HCT116 (cell line): ENCODE measurements at regions not wholly inside any gene's neighbourhood (a gene's known extent, or its start where the extent isn't known, plus 50 kb on each side); places are given as distances from the start of the nearest gene placed in this dataset.

Experiments
- ATAC-seq: fragments of 200-7000 bp; cut with Tn5 transposase; 2 replicates; pipeline ENCODE4 v1.9.1; 2020; ENCODE audit warnings: mild to moderate bottlenecking, moderate library complexity
- BruUV-seq: library from RNA; stranded (reverse); fragments of 400-500 nt; replicated peaks from 2 replicates; lab custom pipeline; 2021; lab: Mats Ljungman, UMichigan
- CTCF ChIA-PET: fragments of 300-600 bp; sonication (Branson Sonifier 250); formaldehyde crosslinking; loops from one replicate; lab custom pipeline; 2021; ENCODE audit warnings: antibody characterized with exemption; lab: Charles Lee
- POLR2A ChIA-PET: fragments of 300-600, 350-600 bp; sonication (Branson Sonifier 250); formaldehyde crosslinking; loops from one replicate; lab custom pipeline; 2021; ENCODE audit warnings: antibody characterized with exemption; lab: Charles Lee
- RAD21 ChIA-PET, 2 experiments: fragments of 300-600 bp; sonication (Branson Sonifier 250); formaldehyde crosslinking; loops; one replicate each; lab custom pipeline; 2023; ENCODE audit warnings: low total read pairs in 2 of 2; ENCODE audit not compliant: uncharacterized antibody in 2 of 2, unreplicated experiment in 2 of 2, low non-redundant PET in 1 of 2; lab: Charles Lee
- DNase-seq: peaks from one replicate; pipeline ENCODE4 v3.0.0-alpha.2; 2010; ENCODE audit warnings: low read depth, low spot score
- H2AFZ ChIP-seq: fragments of 200-600 bp; shearing (Covaris generic), sonication (generic); 2 replicates; pipeline ENCODE4 v1.6.1; 2017; ENCODE audit warnings: low read depth, mixed run types, mixed read lengths, antibody characterized with exemption, low read length; ENCODE audit not compliant: poor library complexity, severe bottlenecking
- H3K27ac ChIP-seq: 2 replicates; pipeline ENCODE4 v1.5.1; 2012; ENCODE audit warnings: low read depth, low read length
- H3K27me3 ChIP-seq: fragments of 200-600 bp; sonication (generic); 2 replicates; pipeline ENCODE4 v1.6.1; 2016; ENCODE audit warnings: mixed run types, low read length, mixed read lengths; ENCODE audit not compliant: insufficient read depth
- H3K36me3 ChIP-seq, 2 experiments: fragments of 200-500 bp in 1 of 2; fragments of 200-600 bp in 1 of 2; sonication (Bioruptor generic) in 1 of 2; sonication (generic) in 1 of 2; 2 replicates each; pipeline versions ENCODE4 v1.5.1 to v1.6.1; 2014 to 2016; ENCODE audit warnings: low read length in 2 of 2, inconsistent platforms in 1 of 2, mixed read lengths in 1 of 2, mixed run types in 1 of 2; ENCODE audit not compliant: insufficient read depth in 2 of 2, control insufficient read depth in 1 of 2
- H3K4me1 ChIP-seq, 2 experiments: fragments of 200-600 bp in 1 of 2; sonication (generic) in 1 of 2; 2 replicates each; pipeline versions ENCODE4 v1.5.1 to v1.6.1; 2012 to 2017; ENCODE audit warnings: low read length in 2 of 2, inconsistent platforms in 1 of 2, mild to moderate bottlenecking in 1 of 2, mixed read lengths in 1 of 2, mixed run types in 1 of 2, moderate library complexity in 1 of 2; ENCODE audit not compliant: insufficient read depth in 2 of 2, control insufficient read depth in 1 of 2
- H3K4me2 ChIP-seq: fragments of 200-600 bp; sonication (generic); 2 replicates; pipeline ENCODE4 v1.6.1; 2017; ENCODE audit warnings: mixed run types, low read length, mixed read lengths
- H3K4me3 ChIP-seq, 2 experiments: fragments of 200-600 bp in 1 of 2; sonication (generic) in 1 of 2; replicated peaks in 1 of 2; 2 replicates each; pipeline ENCODE4 v1.5.1; 2011 to 2016; ENCODE audit warnings: low read length in 2 of 2, control low read depth in 1 of 2, low read depth in 1 of 2, mild to moderate bottlenecking in 1 of 2, mixed read lengths in 1 of 2, mixed run types in 1 of 2
- H3K79me2 ChIP-seq: fragments of 200-600 bp; sonication (generic); 2 replicates; pipeline ENCODE4 v1.6.1; 2017; ENCODE audit warnings: mild to moderate bottlenecking, mixed run types, low read length, moderate library complexity, mixed read lengths; ENCODE audit not compliant: insufficient read depth
- H3K9ac ChIP-seq: fragments of 200-600 bp; sonication (generic); 2 replicates; pipeline ENCODE4 v1.6.1; 2016; ENCODE audit warnings: low read length, mixed read lengths
- H3K9me2 ChIP-seq: fragments of 200-600 bp; sonication (generic), shearing (Covaris generic); 2 replicates; pipeline ENCODE4 v1.6.1; 2017; ENCODE audit warnings: mixed run types, mild to moderate bottlenecking, moderate library complexity; ENCODE audit not compliant: insufficient read depth
- H3K9me3 ChIP-seq, 2 experiments: fragments of 200-500 bp in 1 of 2; fragments of 200-600 bp in 1 of 2; sonication (Bioruptor generic) in 1 of 2; sonication (generic) in 1 of 2; 2 replicates each; pipeline ENCODE4 v1.6.1; 2014 to 2017; ENCODE audit warnings: low read length in 2 of 2, mixed read lengths in 2 of 2, inconsistent platforms in 1 of 2, low read depth in 1 of 2, mild to moderate bottlenecking in 1 of 2, mixed run types in 1 of 2, moderate library complexity in 1 of 2; ENCODE audit not compliant: control insufficient read depth in 1 of 2, insufficient read depth in 1 of 2
- H4K20me1 ChIP-seq: fragments of 200-600 bp; sonication (generic), shearing (Covaris generic); 2 replicates; pipeline ENCODE4 v1.6.1; 2017; ENCODE audit warnings: mixed run types, mild to moderate bottlenecking, moderate library complexity; ENCODE audit not compliant: insufficient read depth
- CBX3 ChIP-seq: IDR thresholded peaks from 2 replicates; pipeline ENCODE4 v1.6.1; 2012; ENCODE audit warnings: low read depth
- CEBPB ChIP-seq: IDR thresholded peaks from 2 replicates; pipeline ENCODE4 v1.6.1; 2012; ENCODE audit warnings: low read depth
- EGR1 ChIP-seq: IDR thresholded peaks from 2 replicates; pipeline ENCODE4 v1.6.1; 2012; ENCODE audit warnings: low read depth
- EZH2phosphoT487 ChIP-seq: fragments of 200-600 bp; IDR thresholded peaks from 2 replicates; pipeline ENCODE4 v1.6.1; 2018; ENCODE audit warnings: antibody characterized with exemption, borderline replicate concordance
- JUND ChIP-seq: IDR thresholded peaks from 2 replicates; pipeline ENCODE4 v1.6.1; 2012
- POLR2A ChIP-seq: IDR thresholded peaks from 2 replicates; pipeline ENCODE4 v1.7.0; 2011; ENCODE audit warnings: borderline replicate concordance; ENCODE audit not compliant: insufficient read depth, insufficient read length; ENCODE audit errors: extremely low read depth
- SIN3A ChIP-seq: IDR thresholded peaks from 2 replicates; pipeline ENCODE4 v1.6.1; 2012; ENCODE audit warnings: low read depth
- SP1 ChIP-seq: IDR thresholded peaks from 2 replicates; pipeline ENCODE4 v1.6.1; 2012; ENCODE audit warnings: low read depth
- SRF ChIP-seq: IDR thresholded peaks from 2 replicates; pipeline ENCODE4 v1.6.1; 2012; ENCODE audit warnings: low read depth
- TCF7L2 ChIP-seq: IDR thresholded peaks from 2 replicates; pipeline ENCODE4 v1.7.0; 2011; ENCODE audit warnings: borderline replicate concordance, inconsistent platforms; ENCODE audit not compliant: insufficient read depth, insufficient read length; ENCODE audit errors: extremely low read depth
- YY1 ChIP-seq: IDR thresholded peaks from 2 replicates; pipeline ENCODE4 v1.6.1; 2011; ENCODE audit warnings: low read length, low read depth, moderate library complexity, mild to moderate bottlenecking; ENCODE audit not compliant: insufficient replicate concordance; ENCODE audit errors: extremely low read depth
- ZFX ChIP-seq: fragments of 450-650 bp; IDR thresholded peaks from 2 replicates; pipeline ENCODE4 v1.6.1; 2017
- ZNF274 ChIP-seq: fragments of 200-500 bp; sonication (Bioruptor generic); IDR thresholded peaks from 2 replicates; pipeline ENCODE4 v1.6.1; 2014; ENCODE audit warnings: mild to moderate bottlenecking, low read depth, low read length, inconsistent platforms
- intact Hi-C: fragments of 100-400 bp; cut with micrococcal nuclease; formaldehyde crosslinking; loops from 2 replicates; pipeline ENCODE4 v1.10.0; 2022
- TF ChIP-seq, protein P1 (sequence below): IDR thresholded peaks from 2 replicates; pipeline ENCODE4 v1.6.1; 2012
- TF ChIP-seq, protein P2 (sequence below): IDR thresholded peaks from 2 replicates; pipeline ENCODE4 v1.6.1; 2012
- TF ChIP-seq, protein P3 (sequence below): IDR thresholded peaks from 2 replicates; pipeline ENCODE4 v1.6.1; 2012; ENCODE audit warnings: low read depth
- TF ChIP-seq, protein P4 (sequence below), 3 experiments: fragments of 200-600 bp in 1 of 3; sonication (generic) in 1 of 3; IDR thresholded peaks in 2 of 3; conservative IDR thresholded peaks in 1 of 3; 2 replicates each; pipeline ENCODE4 v1.5.1; 2012 to 2017; ENCODE audit warnings: low read depth in 2 of 3, low read length in 2 of 3, antibody characterized with exemption in 1 of 3, borderline replicate concordance in 1 of 3, control low read depth in 1 of 3, mild to moderate bottlenecking in 1 of 3, mixed read lengths in 1 of 3, mixed run types in 1 of 3, moderate library complexity in 1 of 3; ENCODE audit not compliant: insufficient read depth in 1 of 3

DNA sequence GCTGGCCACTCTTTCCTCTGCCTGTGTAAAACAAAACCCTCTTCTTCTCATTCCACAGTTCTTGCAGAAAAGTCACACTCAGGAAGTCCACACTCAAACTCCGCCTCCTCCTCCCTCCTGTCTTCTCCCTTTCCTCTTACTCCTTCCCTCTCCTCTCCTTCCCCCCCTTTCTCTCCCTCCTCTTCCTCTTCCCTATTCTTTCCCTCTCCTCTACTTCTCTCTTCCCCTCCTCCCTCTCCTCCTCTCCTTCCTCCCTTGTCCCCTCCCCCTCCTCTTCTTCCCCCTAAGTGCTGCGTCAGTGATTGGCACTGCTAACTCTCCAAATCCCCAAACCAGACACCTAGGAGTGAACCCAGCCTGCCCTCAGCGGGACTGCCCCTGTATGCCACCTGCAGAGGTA lies 67.0 kb downstream of the ZNF467 start:
- Histone ChIP-seq H3K27ac (no peak overlapping the region), H3K9me2 (no peaks in the 10 kb centered on the region), H3K27me3 (no peaks in the 10 kb centered on the region), H3K4me1 (no peaks in the 10 kb centered on the region), H3K9me3 (peaks cover 0 to 5% of the 10 kb centered on the region in 2 experiments; a peak in 2 of 4 replicates), H3K4me2 (no peak overlapping the region), H2AFZ (no peak overlapping the region), H3K4me3 (no peak overlapping the region), H3K36me3 (no peaks in the 10 kb centered on the region), H4K20me1 (no peaks in the 10 kb centered on the region), H3K79me2 (no peaks in the 10 kb centered on the region), H3K9ac (no peak overlapping the region)
- ChIA-PET RAD21 (interaction anchor here in 1 of 2 experiments (1.8 kb wide), 1 partner anchor 44 kb away, joined by 6 read pairs; no protein-coding TSS in a partner anchor), CTCF (no interaction called here), POLR2A (no interaction called here)
- intact Hi-C loops, result no loop called here
- BruUV-seq, result no TSS peak
- DNase-seq (no peak), ATAC-seq (no peak)
- TF ChIP-seq POLR2A (no peak), EGR1 (no peak), SIN3A (no peak), EZH2phosphoT487 (no peak), JUND (no peak), ZFX (no peak), CEBPB (no peak), ZNF274 (no peak), TCF7L2 (no peak)
- TF ChIP-seq, protein P1, sequence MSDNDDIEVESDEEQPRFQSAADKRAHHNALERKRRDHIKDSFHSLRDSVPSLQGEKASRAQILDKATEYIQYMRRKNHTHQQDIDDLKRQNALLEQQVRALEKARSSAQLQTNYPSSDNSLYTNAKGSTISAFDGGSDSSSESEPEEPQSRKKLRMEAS, result no peak
- TF ChIP-seq, protein P2, sequence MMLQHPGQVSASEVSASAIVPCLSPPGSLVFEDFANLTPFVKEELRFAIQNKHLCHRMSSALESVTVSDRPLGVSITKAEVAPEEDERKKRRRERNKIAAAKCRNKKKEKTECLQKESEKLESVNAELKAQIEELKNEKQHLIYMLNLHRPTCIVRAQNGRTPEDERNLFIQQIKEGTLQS, result no peak

DNA sequence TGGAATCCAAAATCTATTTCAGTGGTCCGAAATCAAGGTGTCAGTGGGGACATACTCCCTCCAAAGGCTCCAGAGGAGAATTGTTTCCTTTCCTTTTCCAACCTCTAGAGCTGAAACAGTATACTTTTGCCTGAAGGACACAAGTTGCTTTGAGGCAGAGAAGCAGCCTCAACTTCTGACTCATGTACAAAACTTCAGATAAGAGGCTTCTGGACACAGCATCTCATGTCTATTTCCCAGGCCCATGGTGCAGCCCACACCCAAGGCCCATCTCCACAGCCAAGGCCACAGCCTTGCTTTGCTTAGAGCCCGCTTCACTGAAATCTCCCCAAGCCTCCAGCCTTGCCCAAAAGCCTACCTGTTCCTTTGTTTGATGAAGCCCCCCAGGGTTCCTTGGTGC lies 68.9 kb downstream of the ZNF467 start:
- POLR2A ChIA-PET, result no interaction called here
- Histone ChIP-seq H3K4me2 (no peak overlapping the region), H3K9me3 (no peaks in the 10 kb centered on the region; a peak in 1 of 4 replicates), H4K20me1 (no peaks in the 10 kb centered on the region), H3K36me3 (no peaks in the 10 kb centered on the region), H3K4me1 (no peaks in the 10 kb centered on the region), H3K4me3 (no peak overlapping the region), H2AFZ (no peak overlapping the region), H3K9ac (no peak overlapping the region), H3K79me2 (no peaks in the 10 kb centered on the region), H3K27ac (no peak overlapping the region), H3K27me3 (no peaks in the 10 kb centered on the region), H3K9me2 (no peaks in the 10 kb centered on the region)
- ATAC-seq (no peak), DNase-seq (no peak)
- RAD21 ChIA-PET, result interaction anchor here (1.0 to 1.6 kb wide), 3 partner anchors 38 to 42 kb away, joined by 3 to 9 read pairs (median 5); no protein-coding TSS in a partner anchor
- intact Hi-C loops, result loop anchor here (5.0 kb wide), 1 partner anchor 42 kb away; no protein-coding TSS in a partner anchor
- BruUV-seq, result no TSS peak
- CTCF ChIA-PET, result interaction anchor here (0.9 to 2.6 kb wide), 10 partner anchors 13 to 80 kb away, joined by 3 to 26 read pairs (median 4); no protein-coding TSS in a partner anchor
- TF ChIP-seq SRF (no peak), TCF7L2 (no peak), CBX3 (no peak), YY1 (no peak), JUND (no peak), SP1 (no peak)
- TF ChIP-seq, protein P3, sequence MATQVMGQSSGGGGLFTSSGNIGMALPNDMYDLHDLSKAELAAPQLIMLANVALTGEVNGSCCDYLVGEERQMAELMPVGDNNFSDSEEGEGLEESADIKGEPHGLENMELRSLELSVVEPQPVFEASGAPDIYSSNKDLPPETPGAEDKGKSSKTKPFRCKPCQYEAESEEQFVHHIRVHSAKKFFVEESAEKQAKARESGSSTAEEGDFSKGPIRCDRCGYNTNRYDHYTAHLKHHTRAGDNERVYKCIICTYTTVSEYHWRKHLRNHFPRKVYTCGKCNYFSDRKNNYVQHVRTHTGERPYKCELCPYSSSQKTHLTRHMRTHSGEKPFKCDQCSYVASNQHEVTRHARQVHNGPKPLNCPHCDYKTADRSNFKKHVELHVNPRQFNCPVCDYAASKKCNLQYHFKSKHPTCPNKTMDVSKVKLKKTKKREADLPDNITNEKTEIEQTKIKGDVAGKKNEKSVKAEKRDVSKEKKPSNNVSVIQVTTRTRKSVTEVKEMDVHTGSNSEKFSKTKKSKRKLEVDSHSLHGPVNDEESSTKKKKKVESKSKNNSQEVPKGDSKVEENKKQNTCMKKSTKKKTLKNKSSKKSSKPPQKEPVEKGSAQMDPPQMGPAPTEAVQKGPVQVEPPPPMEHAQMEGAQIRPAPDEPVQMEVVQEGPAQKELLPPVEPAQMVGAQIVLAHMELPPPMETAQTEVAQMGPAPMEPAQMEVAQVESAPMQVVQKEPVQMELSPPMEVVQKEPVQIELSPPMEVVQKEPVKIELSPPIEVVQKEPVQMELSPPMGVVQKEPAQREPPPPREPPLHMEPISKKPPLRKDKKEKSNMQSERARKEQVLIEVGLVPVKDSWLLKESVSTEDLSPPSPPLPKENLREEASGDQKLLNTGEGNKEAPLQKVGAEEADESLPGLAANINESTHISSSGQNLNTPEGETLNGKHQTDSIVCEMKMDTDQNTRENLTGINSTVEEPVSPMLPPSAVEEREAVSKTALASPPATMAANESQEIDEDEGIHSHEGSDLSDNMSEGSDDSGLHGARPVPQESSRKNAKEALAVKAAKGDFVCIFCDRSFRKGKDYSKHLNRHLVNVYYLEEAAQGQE, result no peak
- TF ChIP-seq, protein P4, sequence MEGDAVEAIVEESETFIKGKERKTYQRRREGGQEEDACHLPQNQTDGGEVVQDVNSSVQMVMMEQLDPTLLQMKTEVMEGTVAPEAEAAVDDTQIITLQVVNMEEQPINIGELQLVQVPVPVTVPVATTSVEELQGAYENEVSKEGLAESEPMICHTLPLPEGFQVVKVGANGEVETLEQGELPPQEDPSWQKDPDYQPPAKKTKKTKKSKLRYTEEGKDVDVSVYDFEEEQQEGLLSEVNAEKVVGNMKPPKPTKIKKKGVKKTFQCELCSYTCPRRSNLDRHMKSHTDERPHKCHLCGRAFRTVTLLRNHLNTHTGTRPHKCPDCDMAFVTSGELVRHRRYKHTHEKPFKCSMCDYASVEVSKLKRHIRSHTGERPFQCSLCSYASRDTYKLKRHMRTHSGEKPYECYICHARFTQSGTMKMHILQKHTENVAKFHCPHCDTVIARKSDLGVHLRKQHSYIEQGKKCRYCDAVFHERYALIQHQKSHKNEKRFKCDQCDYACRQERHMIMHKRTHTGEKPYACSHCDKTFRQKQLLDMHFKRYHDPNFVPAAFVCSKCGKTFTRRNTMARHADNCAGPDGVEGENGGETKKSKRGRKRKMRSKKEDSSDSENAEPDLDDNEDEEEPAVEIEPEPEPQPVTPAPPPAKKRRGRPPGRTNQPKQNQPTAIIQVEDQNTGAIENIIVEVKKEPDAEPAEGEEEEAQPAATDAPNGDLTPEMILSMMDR (IDR thresholded peaks at IDR 0.05 in 2 of 3, conservative IDR thresholded peaks at IDR 0.05 in 1 of 3; ENCODE audit: borderline replicate concordance in 1 of 3, insufficient read depth in 1 of 3, low read depth in 2 of 3, low read length in 2 of 3), result no peak
